SK-N-MC (cell line): ENCODE measurements at regions not wholly inside any gene's neighbourhood (a gene's known extent, or its start where the extent isn't known, plus 50 kb on each side); places are given as distances from the start of the nearest gene placed in this dataset.
"Not testable (repeated sequence)": the region's sequence is repeated elsewhere in the genome, so short reads cannot be mapped to it uniquely, and the experiment has no call there.

Experiments used
- DNase-seq: peaks from one replicate; pipeline ENCODE4 v3.0.0-alpha.2; 2011; ENCODE audit warnings: low read depth, low spot score
- H3K27ac ChIP-seq: fragments of 200-600 bp; sonication (generic); 2 replicates; pipeline ENCODE4 v1.5.1; 2016; ENCODE audit warnings: mixed run types
- H3K36me3 ChIP-seq: fragments of 200-600 bp; sonication (generic); 2 replicates; pipeline ENCODE4 v1.6.1; 2017; ENCODE audit warnings: antibody characterized with exemption, low read length, mixed read lengths; ENCODE audit not compliant: insufficient read depth
- H3K4me3 ChIP-seq: fragments of 200-600 bp; sonication (generic); 2 replicates; pipeline ENCODE4 v1.5.1; 2016
- H3K9ac ChIP-seq: fragments of 200-600 bp; sonication (generic); 2 replicates; pipeline ENCODE4 v1.8.0; 2017; ENCODE audit warnings: mixed run types, mixed read lengths; ENCODE audit not compliant: insufficient read length
- H3K9me3 ChIP-seq: fragments of 200-600 bp; sonication (generic); 2 replicates; pipeline ENCODE4 v1.6.1; 2017; ENCODE audit warnings: low read depth, mild to moderate bottlenecking, antibody characterized with exemption, low read length, moderate library complexity, mixed read lengths
- EZH2 ChIP-seq: fragments of 200-600 bp; sonication (generic); IDR thresholded peaks from one replicate; pipeline ENCODE4 v1.6.1; 2017; ENCODE audit warnings: antibody characterized with exemption
- FOXP2 ChIP-seq: optimal IDR thresholded peaks from 2 replicates; pipeline ENCODE3; 2011; ENCODE audit warnings: mild to moderate bottlenecking, moderate library complexity; ENCODE audit not compliant: insufficient read depth; ENCODE audit errors: extremely low read length, control extremely low read depth
- POLR2AphosphoS5 ChIP-seq: IDR thresholded peaks from 2 replicates; pipeline ENCODE4 v1.6.1; 2012; ENCODE audit warnings: mild to moderate bottlenecking, low read depth, low read length, borderline replicate concordance

DNA sequence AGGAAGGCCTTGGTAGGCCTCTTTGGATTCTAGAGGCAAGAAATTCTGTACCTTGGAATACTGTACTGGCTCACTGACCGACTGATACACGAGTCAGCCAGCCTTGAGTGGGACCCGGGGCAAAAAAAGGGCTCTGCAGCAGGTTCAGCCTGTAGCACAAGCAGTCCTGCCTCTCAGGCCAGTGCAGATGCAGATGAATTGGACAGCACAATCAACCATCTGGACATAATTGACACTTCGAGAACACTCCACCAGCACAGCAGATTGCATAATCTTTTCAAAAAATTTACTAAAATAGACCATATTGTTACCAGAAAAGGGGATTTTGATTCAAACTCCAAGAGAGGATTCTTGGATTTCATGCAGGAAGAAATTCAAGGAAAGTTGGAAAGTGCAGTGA is 241.6 kb downstream of the RPIA start:
- DNase-seq: no peak
- no peak for TF ChIP-seq FOXP2
- TF ChIP-seq EZH2: no peak
- TF ChIP-seq POLR2AphosphoS5: no peak
- Histone ChIP-seq H3K36me3 (no peaks in the 10 kb centered on the region), H3K27ac (no peak overlapping the region), H3K4me3 (no peak overlapping the region), H3K9ac (no peak overlapping the region), H3K9me3 (no peaks in the 10 kb centered on the region)

DNA sequence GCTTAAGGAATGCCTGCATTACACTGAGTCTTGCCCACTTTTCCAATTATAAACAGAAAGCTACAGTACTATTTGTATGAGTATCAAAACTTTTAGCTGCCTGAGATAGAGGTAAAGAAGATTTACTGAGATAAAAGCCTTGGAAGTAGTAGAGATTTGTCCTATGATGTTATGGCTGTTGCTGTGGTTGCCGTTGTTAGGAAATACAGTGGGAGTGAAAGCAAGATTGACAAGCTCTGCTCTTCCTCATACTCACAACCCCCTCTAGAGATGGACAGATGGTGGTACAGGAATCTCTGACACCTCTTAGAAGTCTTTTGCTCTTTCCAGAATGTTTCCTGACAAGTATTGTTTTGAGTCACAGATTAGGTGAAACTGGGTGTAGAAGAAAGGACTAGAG is 242.5 kb downstream of the RPIA start:
- TF ChIP-seq EZH2 (no peak), FOXP2 (no peak), POLR2AphosphoS5 (no peak)
- no peak for DNase-seq
- H3K36me3 ChIP-seq: no peaks in the 10 kb centered on the region
- H3K9me3 ChIP-seq: no peaks in the 10 kb centered on the region
- no peak overlapping the region for H3K27ac ChIP-seq
- no peak overlapping the region for H3K4me3 ChIP-seq
- no peak overlapping the region for H3K9ac ChIP-seq

DNA sequence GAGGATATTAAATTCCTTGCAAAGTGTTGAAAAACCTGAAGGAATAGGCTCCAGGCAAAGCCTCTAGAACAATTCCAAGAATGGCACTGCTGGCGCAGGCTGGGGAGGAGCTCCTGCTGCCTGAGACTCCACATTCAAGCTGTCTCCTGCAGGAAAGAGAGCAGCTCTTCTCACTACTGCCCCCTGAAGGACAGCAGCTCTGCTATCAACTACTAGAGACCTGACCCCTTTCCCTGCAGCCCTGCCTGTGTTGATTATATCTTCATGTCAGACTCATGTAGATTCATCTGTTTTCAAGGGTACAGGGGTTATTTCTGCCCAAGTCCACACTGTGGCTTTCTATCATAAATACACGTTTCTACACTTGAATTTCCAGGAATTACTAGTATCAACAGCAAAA is 249.7 kb downstream of the RPIA start:
- H3K4me3 ChIP-seq, H3K27ac ChIP-seq, H3K9me3 ChIP-seq, H3K9ac ChIP-seq, H3K36me3 ChIP-seq, DNase-seq: not testable (repeated sequence)

DNA sequence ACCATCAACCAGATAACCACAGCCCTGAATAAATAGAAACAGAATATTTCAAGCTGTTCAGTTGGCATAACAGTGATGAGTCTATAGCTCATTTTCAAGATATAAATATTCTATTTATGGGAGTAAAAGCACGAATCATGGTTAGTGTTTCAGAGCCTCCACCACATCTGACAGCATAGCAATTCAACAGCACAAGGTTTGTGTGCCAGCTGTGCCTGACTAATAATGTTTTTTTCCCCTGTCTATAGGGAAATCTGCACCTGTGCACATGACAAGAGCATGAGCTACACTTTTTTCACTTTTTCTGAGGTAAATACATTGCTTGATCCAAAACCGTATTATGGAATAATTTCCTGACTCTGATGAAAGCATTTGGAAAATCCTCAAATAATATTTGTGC is 251.3 kb downstream of the RPIA start:
- Histone ChIP-seq H3K9me3 (no peaks in the 10 kb centered on the region), H3K9ac (no peak overlapping the region), H3K27ac (no peak overlapping the region), H3K36me3 (no peaks in the 10 kb centered on the region), H3K4me3 (no peak overlapping the region)
- TF ChIP-seq FOXP2 (no peak), POLR2AphosphoS5 (no peak), EZH2 (no peak)
- DNase-seq: no peak

DNA sequence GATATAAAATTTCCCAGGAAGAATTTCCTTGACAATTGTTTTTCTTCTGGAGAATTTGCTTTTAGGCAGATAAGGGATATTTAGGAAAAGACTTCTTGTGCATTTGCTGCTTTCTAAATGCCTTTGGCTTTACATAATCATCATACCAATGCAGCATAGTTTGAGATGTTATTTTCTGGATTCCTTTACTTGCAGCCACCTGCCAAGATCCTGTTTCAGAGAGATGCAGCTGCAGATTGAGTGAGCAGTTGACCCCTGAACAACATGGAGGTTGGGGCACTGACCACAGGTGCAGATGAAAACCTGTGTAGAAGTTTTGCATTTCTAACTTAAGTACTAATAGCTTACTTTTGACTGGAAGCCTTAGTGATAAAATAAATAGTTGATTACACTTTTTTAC is 257.9 kb downstream of the RPIA start:
- TF ChIP-seq EZH2 (no peak), FOXP2 (no peak), POLR2AphosphoS5 (no peak)
- Histone ChIP-seq H3K36me3 (no peaks in the 10 kb centered on the region), H3K4me3 (no peak overlapping the region), H3K27ac (no peak overlapping the region), H3K9me3 (no peaks in the 10 kb centered on the region), H3K9ac (no peak overlapping the region)
- DNase-seq: no peak

DNA sequence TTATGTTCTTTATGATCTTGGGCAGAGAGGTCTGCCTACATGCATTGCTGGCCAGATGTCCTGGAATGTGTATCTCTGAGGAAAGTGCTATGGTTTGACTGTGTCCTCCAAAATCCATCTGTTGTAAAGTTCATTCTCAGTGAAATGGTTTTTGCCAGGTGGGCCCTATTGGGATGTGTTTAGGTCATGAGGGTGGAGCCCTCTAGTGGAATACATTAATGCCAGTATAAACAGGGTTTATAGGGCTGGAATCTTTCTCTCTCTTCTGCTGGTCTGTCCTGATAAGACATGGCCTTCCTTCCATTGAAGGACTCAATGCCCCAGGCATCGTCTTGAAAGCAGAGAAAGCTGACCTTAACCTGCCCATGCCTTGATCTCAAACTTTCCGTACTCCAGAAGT is 258.5 kb downstream of the RPIA start:
- no peak for TF ChIP-seq POLR2AphosphoS5
- TF ChIP-seq FOXP2: no peak
- TF ChIP-seq EZH2: no peak
- Histone ChIP-seq H3K9ac (no peak overlapping the region), H3K36me3 (no peaks in the 10 kb centered on the region), H3K27ac (no peak overlapping the region), H3K4me3 (no peak overlapping the region), H3K9me3 (no peaks in the 10 kb centered on the region)
- no peak for DNase-seq

DNA sequence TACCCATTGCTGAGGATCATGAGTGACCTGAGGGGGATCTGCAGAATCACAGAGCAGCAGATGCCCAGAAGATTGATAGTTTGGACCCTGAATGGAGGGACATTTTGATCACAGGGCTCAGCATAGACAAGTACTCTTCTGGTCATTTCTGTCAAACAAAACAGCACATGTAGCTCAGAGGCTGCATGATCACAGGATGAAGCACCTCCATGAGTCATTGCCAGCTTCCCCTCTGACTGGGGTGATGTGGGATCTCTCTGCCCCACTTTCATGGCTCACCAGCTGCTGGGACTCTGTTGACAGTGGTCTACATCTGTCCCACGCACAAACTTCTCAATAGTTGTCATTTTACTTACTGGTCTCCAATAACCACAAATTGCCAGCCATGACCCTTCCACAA is 264.1 kb downstream of the RPIA start:
- no peak overlapping the region for H3K4me3 ChIP-seq
- no peaks in the 10 kb centered on the region for H3K9me3 ChIP-seq
- no peak overlapping the region for H3K9ac ChIP-seq
- H3K27ac ChIP-seq: no peak overlapping the region
- H3K36me3 ChIP-seq: no peaks in the 10 kb centered on the region
- TF ChIP-seq POLR2AphosphoS5 (no peak), EZH2 (no peak), FOXP2 (no peak)
- no peak for DNase-seq

DNA sequence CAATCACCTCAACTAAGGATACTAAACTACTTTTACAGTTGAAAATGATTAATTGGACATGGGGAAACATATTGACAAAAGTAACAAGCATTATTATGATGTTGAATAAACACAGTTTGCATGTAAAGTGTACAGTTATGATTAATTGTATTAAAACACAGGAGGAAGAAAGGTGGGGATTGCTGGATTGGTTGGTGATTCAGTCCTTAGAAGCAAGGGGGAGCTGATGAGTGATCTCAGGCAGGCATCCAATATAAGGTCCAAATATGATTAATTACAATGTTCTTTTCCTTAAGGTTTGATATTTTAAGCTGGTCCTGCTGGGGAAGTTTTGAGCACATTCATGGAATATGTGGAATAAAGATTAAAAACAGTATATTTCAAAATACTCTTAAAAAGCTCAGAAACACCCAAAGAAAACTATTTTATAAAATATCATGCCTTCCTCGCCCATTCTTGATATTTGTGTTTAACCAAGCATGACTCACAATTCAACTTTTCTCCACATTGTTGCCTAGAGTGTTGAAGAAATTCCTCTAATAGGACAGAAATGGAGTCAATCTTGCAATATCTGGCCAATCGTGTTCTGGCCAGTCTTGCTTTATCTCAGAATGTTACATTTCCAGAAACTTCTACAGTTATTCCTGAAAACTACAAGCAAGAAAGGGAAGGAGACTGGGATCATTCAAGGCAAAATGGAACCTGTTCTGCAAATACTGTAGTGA is 268.2 kb downstream of the RPIA start:
- Histone ChIP-seq H3K36me3 (no peaks in the 10 kb centered on the region), H3K9me3 (no peaks in the 10 kb centered on the region), H3K27ac (no peak overlapping the region), H3K4me3 (no peak overlapping the region), H3K9ac (no peak overlapping the region)
- DNase-seq: no peak
- TF ChIP-seq EZH2 (no peak), POLR2AphosphoS5 (no peak), FOXP2 (no peak)

DNA sequence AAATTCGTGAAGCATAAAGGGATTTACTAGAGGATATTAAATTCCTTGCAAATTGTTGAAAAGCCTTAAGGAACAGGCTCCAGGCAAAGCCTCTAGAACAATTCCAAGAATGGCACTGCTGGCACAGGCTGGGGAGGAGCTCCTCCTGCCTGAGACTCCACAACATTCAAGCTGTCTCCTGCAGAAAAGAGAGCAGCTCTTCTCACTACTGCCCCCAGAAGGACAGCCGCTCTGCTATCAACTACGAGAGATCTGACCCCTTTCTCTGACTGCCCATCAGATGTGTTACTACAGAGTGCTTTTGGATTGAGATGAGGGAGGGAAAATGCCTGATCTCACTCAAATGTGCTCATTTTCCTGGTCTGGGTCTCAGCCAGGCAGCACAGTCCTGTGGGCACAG is 269.9 kb downstream of the RPIA start:
- DNase-seq, H3K27ac ChIP-seq, H3K9me3 ChIP-seq, H3K36me3 ChIP-seq, H3K9ac ChIP-seq, H3K4me3 ChIP-seq: not testable (repeated sequence)
